ENCODE measurements at regions not wholly inside any gene's neighbourhood (a gene's known extent, or its start where the extent isn't known, plus 50 kb on each side); places are given as distances from the start of the nearest gene placed in this dataset.
A peak's percentile ranks its signal among the peaks of the same experiment; 100 is the strongest.

DNA sequence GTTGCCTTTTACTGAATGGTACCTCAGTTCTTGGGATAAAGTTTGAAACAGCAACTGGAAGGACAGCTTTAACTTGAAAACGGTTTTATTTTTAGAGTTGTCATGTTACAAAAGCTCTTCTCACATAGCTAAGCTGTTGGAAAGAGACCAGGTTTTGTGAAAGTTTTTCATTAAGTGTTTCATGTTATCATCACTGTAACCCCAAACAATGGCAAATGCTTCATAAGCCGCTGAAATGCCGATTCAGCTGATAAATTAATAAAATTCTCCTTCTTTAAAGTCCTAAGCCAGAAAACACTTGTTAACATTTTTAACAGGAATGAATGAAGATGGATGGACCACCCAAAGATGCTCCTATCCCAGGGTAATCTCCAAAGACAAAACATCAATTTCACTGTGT lies 76.1 kb upstream of the IRF2 start:
- DNase-seq (ENCODE audit: low read depth) = no peak
- no peak for TF ChIP-seq CTCF (conservative IDR thresholded peaks at IDR 0.05; ENCODE audit: low read depth, low read length)
- no peak overlapping the region for H3K4me3 ChIP-seq (ENCODE audit: low read depth, low read length)

- TF ChIP-seq CTCF (conservative IDR thresholded peaks at IDR 0.05; ENCODE audit: low read depth, low read length) = no peak
Observed at GRCh38 chr4:184548648-184549341, 74.4 kb upstream of the IRF2 start.

DNA sequence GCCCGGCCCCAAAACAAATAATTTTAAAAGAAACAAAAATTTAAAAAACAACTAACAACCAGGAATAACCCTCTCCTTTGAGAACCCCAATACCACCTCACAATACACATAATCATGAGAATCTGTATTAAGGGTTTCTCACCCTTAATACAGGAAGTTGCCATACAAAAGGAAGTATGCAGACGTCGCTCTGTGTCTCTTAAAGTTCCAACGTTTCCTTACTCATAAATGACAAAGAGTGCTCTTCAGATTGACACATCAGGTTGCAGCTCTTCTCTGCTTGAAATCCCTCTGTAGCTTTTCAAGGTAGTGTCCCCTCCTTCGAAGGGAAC lies 73.9 kb upstream of the IRF2 start:
- TF ChIP-seq CTCF (conservative IDR thresholded peaks at IDR 0.05; ENCODE audit: low read depth, low read length) = no peak
- no peak overlapping the region for H3K4me3 ChIP-seq (ENCODE audit: low read depth, low read length)
- no peak for DNase-seq (ENCODE audit: low read depth)

More at GRCh38 chr4:184548648-184549341, 74.4 kb upstream of the IRF2 start:
- peak overlapping the region; percentile 11 for H3K4me3 ChIP-seq (ENCODE audit: low read depth, low read length)
- no peak for DNase-seq (ENCODE audit: low read depth)

- TF ChIP-seq CTCF (conservative IDR thresholded peaks at IDR 0.05; ENCODE audit: low read depth, low read length) = no peak
- no peak for DNase-seq (ENCODE audit: low read depth)
Observed at GRCh38 chr4:184544788-184545409, 70.5 kb upstream of the IRF2 start.

GRCh38 chr4:184541907-184542306 lies 67.6 kb upstream of the IRF2 start:
- DNase-seq (ENCODE audit: low read depth) = peak; percentile 4
- no peak for TF ChIP-seq CTCF (conservative IDR thresholded peaks at IDR 0.05; ENCODE audit: low read depth, low read length)
- H3K4me3 ChIP-seq (ENCODE audit: low read depth, low read length) = no peak overlapping the region

More at GRCh38 chr4:184544788-184545409, 70.5 kb upstream of the IRF2 start:
- H3K4me3 ChIP-seq (ENCODE audit: low read depth, low read length) = no peak overlapping the region

DNA sequence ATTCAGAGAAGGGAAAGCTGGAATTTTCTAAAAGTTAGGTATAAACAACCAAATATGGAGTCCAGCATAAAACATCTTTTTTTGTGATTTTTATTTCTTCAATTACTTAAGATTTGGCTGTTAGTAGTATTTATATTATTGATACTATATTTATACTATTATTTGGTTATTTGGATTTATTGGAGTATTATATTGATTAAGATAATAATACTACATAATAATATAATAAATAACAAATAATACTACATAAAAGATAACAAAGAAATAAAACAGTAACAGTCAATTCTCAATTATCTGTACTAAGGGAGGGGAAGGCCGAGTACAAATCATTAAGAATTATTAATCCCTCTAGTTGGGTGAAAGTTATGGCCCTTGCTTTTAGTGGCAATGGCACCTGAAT lies 66.0 kb upstream of the IRF2 start:
- no peak for TF ChIP-seq CTCF (conservative IDR thresholded peaks at IDR 0.05; ENCODE audit: low read depth, low read length)
- no peak for DNase-seq (ENCODE audit: low read depth)

More for the DNA sequence above, 66.0 kb upstream of the IRF2 start:
- no peak overlapping the region for H3K4me3 ChIP-seq (ENCODE audit: low read depth, low read length)

Data from epithelial cell of proximal tubule (primary cell).